ENCODE measurements at regions not wholly inside any gene's neighbourhood (a gene's known extent, or its start where the extent isn't known, plus 50 kb on each side); places are given as distances from the start of the nearest gene placed in this dataset.
"Not testable (repeated sequence)": the region's sequence is repeated elsewhere in the genome, so short reads cannot be mapped to it uniquely, and the experiment has no call there.

DNA sequence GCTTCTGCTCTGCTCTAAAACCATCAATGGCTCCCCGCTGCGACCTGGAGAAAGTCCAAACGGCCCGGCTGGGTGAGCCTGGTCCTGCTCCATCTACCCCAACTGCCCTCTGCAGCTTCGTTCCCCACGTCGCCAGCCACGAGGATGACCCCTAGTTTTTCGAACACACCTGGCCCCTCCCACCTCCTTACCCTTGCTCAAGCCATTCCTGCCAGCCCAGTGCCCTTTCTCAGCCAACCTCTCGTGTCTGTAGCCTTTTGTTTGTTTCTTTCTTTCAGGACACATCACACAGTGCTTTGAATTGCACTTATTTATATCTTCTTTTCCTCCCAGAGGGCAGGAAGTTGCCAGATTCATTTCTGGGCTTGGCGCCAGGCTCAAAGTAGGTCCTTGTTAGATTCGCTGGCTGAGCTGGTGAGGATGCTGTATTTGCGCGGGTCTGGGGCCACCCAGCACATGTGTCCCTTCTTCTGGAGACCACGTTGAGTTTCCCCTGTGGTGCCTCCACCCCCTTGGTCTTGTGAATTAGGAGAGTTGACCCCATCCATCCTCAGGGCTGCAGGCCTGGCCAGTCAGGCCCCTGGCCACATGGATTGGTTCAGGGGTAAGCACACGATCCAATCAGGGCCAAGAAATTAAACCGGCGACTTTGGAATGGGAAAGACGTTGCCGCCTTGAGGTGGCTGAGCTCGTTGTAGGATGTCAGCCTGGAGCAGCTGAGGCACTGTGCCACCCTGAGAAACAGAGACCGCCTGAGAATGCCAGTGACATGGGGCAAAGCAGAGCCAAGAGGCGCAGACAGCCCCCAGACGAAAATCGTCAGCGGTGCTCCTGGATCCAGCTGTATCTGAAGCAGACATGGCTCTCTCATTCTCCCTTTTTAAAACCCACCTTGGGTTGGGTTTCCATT, 156.0 kb downstream of the CEBPB start:
- DNase-seq, result no peak

DNA sequence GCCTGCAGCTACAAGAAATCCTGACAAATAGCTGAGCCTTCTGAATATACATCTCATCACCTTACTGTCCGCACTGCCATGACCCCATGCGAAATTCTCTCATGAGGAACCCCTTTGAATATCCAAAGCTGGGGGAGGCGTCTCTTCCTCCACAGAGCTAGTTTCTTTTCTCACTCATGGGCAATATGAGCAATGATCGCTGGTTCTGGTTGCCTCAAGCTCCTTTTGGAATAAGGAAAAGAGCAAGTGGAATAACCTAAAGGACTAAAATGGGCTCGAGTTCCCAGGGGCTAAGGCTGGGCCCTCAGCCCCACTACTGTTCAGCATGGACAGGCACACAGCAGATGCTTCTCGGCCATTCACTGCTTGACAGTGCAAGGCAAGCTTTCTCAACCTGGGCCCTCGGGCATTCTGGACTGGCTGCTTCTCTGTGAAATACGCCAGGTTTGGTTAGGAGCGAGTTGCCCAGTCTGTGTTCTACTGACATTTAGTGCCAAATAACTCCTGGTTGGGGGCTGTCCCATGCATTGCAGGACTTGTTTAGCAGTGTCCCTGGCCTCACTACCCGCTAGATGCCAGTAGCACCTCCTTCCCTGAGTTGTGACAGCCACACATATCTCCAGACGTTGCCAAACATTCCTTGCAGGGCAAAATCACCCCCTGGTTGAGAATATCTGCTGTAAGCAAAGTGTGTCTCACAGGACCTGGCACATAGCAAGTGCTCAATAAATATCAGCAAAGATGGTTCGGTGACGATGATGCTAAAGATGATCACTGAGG, 156.8 kb downstream of the CEBPB start:
- DNase-seq, result no peak

DNA sequence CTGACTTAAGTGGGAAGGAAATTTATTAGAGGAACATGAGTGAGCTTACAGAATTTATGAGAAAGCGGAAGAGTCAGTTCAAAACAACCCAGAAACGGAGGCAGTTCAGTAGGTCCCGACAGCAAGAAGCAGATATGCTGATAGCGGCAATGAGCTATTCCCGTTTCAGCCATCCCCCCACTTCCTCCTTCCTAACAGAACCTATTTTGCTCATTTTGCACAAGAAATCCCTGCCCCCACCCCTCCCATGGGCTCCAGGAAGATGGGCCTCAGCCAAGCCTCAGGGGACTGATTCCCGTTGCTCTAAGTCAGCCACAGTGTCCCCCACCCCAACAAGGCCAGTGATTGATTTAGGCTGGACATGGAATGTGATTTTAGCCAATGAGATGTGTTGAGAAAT, 157.5 kb downstream of the CEBPB start:
- no peak for DNase-seq

DNA sequence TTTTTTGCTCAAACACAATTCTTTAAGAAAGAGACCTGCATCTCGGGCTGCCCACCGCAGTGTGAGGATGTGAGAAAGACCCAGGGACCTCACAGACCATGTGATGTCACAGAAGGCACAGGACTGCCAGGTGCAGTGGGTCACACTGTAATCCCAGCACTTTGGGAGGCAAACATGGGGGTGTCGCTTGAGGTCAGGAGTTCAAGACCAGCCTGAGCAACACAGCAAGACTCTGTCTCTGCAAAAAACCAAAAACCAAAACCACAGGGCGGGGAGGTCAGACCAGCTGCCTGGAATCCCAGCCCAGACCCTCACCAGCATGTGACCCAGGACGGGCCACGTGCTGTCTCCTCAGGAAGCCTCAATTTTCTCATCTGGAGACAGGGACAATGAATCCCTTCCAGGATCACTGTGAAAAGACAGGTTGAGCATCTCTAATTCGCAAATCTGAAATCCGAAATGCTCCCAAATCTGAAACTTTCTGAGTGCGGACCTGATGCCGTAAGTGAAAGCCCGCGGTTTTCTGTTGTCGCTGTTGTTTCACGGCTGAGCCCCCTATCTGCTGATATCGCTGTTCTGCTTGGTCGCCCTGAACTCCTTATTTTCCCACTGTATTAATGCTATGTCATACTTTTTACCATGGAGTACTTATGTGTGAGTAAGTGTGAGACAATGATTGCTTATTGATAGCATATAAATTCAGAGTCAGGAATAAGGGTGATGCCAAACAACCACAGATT, 159.5 kb upstream of the PTPN1 start:
- no peak for DNase-seq

DNA sequence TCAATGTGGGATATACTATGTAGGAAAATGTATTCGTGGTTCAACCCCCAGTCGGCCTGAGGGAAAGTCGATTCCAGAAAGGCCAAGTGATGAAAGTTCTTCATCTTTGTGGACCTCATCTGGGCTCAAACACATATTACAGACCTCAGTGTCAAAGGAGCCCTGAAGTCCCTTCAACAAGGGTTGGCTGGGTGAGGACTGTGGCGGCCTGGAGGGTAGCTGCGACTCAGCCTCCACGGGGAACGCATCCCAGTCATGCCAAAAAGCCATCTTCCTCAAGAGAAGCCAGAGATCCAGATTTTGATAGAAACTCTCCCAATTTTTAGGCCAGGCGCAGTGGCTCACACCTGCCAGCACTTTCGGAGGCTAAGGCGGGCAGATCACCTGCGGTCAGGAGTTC, 158.6 kb upstream of the PTPN1 start:
- no peak for DNase-seq

DNA sequence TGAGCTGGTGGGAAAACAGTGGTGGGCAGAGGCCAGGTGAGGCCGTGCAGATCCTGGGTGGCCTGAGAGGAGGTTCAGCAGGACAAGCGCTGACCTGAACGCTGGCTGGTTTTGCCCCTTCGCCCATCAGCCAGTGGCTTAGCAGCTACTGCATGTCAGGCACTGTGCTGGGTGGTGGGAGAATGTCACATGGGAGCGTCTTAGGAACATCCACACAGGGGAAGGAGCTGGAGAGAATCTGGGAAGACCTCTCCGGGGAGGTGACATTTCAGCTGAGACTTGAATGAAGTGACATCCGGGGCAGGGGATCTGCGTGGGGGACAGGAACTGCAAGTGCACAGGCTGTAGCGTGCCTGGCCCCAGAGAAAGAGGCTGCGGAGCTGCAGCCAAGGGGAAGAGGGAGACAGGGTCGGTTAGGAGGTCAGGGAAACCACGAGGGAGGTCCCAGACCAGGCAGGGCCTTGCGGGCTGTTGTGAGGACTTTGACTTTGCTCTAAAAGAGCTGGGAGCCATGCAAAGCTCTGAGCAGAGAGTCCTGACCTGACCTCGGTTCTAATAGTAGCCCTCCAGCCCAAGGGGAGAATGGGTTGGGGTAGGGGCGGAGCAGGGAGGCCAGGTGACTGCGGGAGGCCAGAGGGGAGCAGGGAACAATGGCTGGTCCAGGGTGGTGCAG, 156.8 kb upstream of the PTPN1 start:
- DNase-seq, result no peak

DNA sequence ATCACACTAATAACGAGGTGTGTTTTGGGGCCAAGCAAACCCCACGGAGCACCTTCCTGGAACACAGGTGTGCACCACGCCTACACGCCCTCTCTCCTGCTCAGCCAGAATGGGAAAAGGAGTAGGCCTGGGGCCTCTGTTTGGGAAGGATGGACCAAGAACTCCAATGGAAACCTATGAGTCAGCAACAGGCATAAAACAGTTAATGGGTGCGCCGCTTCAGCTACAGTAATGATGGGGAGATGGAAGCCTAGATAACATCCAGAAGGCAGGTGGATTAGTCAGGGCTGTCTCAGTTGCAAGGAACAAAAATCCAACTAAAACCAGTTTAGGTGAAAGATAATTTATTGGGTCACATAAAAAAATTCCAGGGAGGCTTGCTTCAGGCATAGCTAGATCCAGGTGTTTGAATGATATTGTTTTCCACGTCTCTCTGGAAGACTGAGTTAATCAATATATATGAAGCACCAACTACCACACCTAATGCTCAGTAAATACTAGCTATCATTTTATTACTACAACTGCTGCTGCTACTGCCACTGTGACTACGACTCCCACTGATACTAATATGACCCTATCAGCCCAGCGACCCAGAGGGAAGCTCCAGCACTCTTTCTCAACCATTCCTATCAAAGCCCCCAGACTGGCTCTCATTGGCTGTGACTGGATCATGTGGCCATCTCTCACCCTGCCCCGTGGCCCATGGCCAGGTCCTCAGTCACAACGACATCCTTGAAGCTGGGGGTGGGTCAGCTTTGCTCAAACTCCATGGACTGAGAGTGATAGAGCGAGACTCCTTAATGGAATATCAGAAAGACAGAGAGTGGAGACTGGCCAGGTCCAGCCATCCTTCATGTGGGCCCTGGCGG, 155.2 kb upstream of the PTPN1 start:
- DNase-seq, result no peak

DNA sequence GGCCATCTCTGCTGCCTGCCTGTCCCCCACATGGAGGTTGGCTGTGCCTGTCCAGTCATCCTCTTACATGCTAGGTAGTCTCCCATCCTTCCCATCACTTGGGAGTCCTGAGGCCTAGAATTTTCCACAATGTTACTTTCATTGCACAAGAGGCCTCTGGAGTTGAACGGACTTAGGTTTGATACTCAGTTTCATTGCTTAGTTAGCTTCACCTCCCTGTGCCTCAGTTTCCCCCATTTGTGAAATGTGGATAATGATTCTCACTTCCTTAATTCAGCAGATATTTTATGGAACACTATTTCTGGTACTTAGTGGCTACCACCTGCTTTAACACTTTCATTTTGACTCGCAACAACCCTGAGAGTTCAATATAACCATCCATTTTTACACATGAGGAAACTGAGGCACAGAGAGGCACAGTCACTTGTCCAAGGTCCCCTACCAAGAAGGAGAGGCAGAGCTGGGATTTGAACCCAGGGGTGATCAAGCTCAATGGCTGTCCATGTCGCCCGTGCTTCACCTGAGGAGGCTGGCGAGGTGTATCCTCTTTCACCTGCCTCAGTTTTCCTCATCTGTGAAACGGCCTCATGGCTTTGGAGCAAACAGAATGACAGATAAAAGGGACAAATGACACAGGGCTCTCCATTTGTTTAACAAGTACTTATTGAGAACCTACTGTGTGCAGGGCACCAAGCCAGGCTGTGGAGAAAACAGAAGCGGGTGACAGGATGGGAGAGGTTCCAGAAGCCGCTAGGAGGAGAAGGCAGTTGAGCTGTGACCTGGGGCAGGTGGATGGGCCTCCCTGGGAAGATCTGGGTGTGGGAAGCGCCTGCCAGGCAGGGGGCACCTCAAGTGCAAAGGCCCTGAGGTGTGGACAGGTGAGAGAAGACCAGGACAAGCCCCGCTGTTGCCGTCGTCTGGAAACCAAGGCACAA, 154.3 kb upstream of the PTPN1 start:
- DNase-seq, result no peak

DNA sequence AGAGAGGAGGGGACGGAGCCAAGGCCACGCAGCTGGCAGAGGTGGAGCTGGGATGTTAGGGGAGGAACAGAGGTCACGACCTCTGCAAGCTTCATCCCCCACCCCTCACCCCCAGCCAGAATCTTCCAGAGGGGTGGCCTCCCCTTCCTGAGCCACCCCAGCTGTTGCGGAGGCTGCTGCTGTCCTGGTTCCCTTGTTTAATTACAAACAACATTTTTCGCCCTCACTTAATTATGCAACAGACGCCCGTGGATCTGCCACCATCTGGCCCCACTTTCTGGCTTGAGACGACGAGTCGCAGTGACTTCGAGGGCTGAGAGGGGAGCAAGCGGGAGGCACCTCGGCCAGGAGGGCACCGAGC, 153.7 kb upstream of the PTPN1 start:
- no peak for DNase-seq

DNA sequence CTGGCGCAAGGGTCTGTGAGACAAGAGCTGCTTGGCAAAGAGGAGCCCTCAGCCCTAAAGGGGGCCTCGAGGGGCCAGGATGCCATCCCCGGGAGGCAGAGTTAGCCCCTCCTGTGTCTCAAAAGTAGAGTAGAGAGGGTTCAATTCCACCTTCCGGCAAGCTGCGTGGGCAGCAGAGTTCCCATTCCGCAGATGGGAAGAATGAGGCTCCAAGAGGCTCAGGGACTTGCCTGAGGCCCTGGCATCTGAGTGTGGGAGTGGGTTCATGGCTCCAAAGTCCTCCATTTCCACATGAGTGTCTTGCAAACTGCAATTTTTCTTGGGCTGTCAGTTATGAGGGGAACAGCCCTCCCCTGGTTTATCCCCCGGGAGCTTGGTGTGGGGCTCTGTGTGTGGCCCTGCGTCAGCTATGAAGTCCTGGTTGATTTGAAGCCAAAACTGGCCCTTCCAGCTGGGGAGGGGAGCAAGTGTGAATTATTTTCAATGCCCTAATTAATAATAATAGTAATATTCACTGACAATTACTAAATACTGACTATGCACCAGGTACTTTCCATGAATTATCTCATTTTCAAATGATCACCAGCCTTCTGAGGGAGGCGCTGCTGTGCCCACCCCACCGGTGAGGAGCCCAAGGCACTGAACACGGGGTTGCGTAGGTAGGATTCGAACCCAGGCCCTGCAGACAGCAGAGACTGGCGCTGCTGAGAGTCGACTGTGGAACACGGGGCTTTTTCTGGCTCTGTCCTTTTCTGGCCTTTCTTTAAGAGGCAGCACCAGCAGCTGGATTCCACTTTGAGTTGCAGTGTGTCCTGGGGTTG, 153.0 kb upstream of the PTPN1 start:
- DNase-seq, result no peak

DNA sequence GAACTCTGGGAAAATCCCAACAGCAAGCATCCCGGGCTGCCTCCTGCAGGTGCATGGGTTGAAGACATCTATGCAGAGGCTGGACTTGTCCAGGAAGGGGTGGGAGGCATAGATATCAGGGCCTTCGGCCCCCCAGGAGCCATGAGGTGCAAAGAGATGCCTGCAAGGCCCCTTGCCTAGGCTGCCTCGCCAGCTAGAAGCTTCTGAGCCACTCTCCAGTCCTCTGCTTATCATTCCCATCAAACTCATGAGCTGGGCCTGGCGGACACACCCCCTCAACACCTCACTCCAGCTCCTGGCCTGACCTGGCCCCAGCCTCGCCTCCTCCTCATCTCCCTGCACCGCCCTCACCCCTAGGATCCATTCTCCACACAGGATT, 152.4 kb upstream of the PTPN1 start:
- no peak for DNase-seq

DNA sequence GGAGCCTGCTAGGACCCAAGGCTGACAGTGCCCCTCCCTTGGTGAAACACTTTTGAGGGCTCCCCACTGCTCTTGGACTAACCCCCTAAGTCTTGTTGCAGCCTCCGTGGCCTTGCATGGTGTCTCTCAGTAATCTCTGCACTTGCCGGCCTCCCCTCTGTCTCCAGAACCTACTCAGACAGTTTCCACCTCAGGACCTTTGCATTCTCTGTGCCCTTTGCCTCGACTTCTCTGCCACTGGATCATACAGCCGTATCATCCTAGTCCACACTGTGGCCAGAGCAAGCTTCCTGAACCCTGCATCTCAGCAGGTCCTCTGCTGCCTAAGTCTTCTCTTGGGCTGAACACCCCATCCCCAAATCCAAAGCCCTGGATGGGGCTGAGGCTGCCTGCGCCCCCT, 152.0 kb upstream of the PTPN1 start:
- DNase-seq, result no peak

DNA sequence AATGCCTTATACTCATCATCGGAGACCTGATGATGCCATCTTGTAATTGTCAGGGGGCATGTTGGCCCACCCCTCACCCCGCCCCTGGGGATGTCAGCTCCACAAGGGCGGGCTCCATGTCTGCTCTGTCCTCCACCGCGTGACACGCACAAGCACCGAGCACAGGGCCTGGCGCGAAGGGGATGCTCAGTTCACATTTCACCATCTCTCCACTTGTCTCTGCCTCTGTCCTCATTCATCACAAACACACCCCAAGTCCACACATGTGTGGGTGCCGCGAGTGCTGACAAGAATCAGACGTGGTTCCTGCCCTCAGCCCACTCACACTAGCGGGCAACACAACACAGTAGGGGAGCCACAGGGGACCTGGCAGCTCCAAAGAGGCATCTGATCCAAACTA, 151.2 kb upstream of the PTPN1 start:
- DNase-seq, result no peak

DNA sequence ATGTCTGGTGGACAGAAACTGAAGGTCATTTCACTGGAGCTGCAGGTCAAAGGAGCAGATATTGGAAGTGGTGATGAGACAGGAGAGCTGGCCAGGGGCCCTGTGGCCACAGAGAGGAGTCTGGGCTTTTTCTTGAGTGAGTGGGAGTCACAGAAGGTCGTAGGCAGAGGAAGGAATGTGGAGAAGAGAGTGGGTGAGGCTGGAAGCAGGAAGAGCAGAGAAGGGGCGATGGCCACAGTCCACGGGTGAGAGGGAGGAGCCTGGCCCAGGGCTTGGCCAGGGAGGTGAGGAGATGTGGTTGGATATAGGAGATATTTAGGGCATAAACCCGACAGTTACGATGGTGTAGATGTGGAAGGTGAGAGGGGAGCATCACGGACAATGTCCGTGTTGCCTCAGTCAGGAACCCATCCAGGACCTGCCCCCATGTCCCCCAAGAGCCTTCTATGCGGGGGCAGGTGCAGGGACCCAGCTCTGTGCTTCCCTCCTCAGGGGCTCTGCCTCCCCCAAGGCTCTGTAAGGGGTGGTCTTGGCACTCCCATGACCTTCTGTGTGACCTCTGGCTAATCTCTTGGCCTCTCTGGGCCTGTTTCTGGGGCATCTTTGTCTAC, 150.5 kb upstream of the PTPN1 start:
- DNase-seq, result no peak

DNA sequence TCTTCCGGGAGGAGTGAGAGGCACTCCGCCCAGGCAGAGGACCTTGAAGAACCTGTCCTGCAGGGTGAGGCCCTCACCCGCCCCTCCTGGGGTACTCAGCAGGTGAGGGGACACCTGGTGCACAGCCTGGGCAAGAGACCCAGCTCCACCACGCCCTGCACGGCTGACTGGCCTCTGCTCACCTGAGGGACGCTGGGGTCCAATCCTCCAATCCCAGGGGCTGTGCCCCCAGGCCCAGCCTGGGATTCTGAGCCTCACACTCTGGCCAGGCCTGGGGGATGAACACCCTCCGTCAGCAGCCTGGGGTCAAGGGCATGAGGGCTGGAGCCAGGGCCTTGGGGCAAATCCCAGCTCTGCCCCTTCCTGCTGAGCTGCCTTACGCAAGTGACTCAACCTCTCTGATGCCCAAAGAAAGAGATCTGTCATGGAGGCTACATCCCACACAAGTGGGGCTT, 149.9 kb upstream of the PTPN1 start:
- DNase-seq, result no peak

DNA sequence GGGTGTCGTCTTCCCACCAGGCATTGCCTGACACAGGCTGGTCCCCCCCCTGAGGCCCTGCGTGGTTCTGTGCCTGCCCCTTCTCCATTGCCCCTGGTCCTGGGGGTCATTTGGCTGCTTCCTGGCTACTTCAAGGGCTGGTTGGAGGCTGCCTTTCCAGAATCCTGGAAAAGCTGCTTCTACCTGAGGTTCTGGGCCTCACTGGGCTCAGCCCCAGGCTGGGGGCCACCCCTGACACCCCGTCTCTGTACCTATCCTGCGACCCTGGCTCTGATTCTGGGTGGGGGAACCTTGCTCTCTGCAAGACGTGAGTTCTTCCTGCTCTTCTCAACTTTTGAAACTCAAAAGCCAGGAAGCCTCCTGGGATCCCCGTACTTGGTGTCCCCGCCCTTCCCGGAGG, 149.3 kb upstream of the PTPN1 start:
- DNase-seq, result no peak

DNA sequence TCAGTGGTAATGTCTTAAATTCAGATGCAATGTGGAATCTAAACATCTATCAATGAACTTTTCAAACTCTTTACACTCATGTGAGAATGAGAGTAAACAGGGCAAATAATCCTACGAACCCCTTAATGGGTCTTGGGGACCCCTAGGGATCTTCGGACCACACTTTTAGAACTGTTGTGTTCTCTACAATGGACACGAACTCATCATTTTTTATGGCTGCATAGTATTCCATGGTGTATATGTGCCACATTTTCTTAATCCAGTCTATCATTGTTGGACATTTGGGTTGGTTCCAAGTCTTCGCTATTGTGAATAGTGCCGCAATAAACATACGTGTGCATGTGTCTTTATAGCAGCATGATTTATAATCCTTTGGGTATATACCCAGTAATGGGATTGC, 148.0 kb upstream of the PTPN1 start:
- DNase-seq, result not testable (repeated sequence)

DNA sequence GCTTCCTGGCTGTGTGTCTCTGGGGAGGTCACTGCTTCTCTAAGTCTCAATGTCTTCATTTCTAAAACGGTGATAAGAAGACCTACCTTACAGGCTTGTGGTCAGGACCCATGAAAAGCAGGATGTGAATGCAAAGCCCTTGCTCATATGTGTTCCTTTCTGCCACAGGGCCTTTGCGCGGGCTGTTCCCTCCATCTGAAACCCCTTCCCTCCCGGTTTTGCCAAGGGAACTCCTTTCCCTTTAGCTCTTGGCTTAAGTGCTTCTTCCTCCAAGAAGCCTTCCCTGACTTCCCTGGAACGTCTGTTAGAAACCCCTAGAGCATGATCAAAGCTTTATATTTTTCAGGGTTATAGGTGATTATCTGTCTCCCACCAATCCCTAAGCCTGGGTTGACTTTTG, 147.2 kb upstream of the PTPN1 start:
- no peak for DNase-seq

DNA sequence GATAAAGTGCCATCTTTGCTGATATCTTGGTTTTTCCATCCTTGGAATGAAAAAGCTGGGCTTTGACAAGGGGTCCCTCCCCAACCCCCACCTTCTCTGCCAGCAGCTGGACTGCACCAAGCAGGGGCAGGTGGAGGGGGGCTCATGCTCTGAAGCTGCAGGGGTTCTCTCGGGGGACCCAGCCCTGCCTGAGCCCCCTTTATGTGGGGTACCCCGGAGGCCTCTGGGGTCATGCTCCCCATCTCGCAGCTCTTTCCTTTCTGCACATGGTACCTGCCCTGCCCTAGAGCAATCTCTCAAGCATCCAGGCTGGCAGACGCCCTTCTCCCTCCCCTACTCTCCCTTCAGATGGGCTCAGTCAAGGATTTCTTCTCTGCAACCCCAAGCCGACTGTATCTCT, 146.7 kb upstream of the PTPN1 start:
- DNase-seq, result no peak

DNA sequence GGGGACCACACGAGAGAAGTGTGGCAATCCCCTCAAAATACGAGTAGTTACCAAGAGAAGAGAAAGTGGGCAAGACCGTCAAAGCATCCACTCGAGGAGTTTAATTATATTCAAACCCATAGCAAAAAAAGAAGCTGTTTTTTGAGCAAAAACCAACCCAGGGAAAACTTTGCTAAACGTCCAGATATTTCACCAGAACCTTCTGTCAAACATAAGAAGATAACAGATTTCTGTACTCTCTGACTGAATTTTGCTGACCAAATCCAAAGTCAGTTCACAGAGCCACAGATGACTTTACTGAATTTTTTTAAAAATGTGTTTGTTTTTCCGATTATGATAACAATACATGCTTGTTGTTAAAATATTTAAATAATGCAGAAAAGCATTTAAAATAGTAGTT, 145.6 kb upstream of the PTPN1 start:
- no peak for DNase-seq
